Activated CD4-positive, CD25-positive, alpha-beta regulatory T cell treated with anti-CD3 and anti-CD28 coated beads, Interleukin-2, amount 50 U/mL, for 24 hours (primary cell): ENCODE measurements at regions not wholly inside any gene's neighbourhood (a gene's known extent, or its start where the extent isn't known, plus 50 kb on each side); places are given as distances from the start of the nearest gene placed in this dataset.

Source experiments
- ATAC-seq, 2 donors: fragments of 150-1000 bp; cut with Tn5 transposase; one replicate each; pipeline ENCODE4 v1.10.0; 2021; ENCODE audit warnings: mild to moderate bottlenecking in 1 of 2, moderate library complexity in 1 of 2

DNA sequence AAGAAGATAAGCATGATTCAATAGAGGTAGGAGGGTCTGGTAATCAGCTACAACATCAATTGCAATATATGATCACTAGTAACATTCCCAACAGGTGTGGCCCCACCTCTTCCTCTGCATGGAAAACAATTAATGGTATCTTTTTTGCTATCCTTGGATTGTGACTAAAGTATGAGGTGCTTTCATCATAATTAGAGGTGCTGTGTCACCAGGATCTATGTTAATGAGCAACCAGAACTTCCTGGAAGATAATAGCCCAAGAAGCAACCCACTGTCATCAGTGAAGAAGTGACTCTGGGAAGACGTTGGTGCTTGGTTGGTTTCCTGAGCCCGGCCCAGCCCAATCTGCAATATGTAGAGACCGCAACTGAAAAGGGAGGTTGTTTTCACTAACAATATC lies 167.2 kb downstream of the SETD4 start:
- ATAC-seq: no peak

DNA sequence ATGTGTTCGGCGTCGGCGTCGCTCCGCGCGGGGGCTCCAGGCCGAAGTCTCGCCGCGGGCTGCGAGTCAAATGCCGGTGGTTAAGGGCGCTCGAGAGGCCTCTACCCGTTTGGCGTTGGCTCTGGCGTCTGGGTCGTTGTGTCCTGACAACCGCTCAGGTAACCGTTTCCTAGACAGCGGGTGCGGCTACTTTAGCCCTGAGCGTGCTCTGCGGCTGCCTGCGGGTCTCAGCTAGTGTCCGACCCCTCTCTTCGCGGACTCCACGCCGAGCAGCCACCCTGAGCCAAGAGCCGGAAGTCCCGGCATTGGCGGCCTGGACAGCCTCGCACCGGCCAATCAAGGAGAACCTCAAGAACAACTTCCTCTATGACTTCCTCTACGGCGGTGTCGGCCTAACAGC lies 173.4 kb downstream of the SETD4 start:
- no peak for ATAC-seq

DNA sequence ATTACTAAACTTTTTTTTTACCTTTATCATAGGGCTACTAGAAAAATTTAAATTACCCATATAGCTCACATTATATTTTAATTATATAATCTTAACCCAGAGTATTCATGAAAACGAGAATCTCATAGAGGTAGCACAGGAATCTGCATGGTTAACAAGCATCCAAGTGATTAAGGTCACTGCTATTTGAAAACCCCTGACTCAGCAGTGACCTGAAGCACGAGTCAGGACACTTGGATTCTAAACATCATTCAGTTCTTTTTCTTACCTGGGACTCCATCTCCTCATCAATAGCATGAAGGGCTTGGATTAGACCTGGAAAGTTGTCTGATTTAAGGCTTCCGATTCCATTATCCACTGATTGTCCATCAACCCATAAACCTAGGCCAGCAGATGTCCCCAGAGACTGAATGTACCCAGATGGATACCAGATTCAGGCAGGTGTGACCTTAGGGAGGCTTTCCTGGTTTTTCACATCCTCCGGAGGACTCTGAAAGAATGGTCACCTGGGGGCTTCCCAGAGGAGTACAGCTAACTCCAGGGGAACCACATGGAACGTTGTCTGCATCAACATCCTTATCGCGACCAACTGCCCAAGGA lies 174.3 kb downstream of the SETD4 start:
- ATAC-seq: no peak

DNA sequence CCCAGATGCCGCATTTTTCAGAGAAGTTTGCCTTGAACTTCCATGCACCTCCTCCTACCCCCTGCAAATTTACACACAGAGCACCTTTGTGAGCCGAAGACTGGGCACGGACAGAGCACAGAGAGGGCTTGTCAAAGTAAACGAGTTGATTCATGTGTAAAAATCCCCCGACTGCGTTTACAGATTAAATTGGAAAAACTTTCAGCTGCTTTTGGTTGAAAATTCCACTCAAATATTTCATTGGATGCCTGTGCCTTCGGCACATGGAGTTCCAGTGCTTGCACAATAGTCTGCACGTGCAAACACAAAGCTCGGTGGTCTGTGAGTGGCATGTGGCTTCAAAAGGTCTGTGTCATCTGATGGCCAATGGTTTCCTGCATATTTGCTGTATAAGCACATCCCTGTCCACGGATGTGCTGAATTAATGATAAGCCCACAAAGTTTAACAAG lies 177.5 kb downstream of the SETD4 start:
- no peak for ATAC-seq

DNA sequence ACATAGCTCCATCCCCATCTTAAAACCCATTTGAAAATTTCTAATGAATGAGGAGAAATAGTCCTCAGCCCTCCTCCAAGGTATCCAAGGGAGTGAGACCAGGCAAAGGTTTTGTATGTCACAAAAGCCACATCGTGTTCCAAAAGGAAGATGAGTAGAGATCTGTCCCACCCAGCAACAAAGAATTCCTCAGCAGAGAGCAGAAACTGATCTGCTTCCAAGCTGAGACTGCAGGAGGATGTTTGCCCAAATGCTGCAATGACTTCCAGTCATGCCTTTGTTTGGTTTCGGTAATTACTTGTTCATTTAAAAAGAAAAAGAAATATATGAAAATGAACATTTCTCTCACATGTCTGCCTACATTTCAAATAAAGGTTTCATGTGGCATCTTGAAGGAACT lies 186.9 kb downstream of the SETD4 start:
- no peak for ATAC-seq

DNA sequence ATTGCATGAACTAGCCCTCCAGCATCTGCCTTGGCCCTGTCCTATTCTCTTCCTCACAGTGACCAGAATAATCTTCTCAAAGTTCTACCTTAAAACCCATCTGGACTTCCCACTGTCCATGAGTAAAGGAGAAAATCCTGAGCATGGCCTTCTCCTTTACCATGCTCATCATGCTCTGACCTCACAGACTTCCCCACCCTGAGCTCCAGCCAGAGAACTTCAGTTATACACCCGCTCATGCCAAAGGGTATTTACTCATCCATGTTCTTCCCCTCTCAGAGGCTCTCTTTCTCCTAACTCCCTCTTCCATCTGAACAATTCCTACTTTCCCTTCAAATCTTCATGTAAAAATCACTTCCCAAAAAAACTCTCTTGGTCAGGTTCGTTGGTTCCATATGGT lies 188.4 kb downstream of the SETD4 start:
- ATAC-seq: no peak

DNA sequence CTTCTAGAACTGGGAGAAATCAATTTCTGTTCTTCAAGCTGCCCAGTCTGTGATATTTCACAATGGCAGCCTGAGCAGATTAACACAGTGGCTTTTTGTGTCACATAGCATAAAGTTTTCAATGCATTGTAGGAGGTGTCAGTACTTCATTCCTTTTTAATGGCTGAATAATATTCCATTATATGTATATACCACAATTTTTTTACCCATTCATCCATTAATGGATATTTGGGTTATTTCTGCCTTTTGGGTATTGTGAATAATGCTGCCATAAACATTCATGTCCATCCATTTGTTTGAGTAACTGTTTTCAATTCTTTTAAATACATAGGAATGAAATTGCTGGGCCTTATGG lies 191.5 kb downstream of the SETD4 start:
- ATAC-seq: no peak

DNA sequence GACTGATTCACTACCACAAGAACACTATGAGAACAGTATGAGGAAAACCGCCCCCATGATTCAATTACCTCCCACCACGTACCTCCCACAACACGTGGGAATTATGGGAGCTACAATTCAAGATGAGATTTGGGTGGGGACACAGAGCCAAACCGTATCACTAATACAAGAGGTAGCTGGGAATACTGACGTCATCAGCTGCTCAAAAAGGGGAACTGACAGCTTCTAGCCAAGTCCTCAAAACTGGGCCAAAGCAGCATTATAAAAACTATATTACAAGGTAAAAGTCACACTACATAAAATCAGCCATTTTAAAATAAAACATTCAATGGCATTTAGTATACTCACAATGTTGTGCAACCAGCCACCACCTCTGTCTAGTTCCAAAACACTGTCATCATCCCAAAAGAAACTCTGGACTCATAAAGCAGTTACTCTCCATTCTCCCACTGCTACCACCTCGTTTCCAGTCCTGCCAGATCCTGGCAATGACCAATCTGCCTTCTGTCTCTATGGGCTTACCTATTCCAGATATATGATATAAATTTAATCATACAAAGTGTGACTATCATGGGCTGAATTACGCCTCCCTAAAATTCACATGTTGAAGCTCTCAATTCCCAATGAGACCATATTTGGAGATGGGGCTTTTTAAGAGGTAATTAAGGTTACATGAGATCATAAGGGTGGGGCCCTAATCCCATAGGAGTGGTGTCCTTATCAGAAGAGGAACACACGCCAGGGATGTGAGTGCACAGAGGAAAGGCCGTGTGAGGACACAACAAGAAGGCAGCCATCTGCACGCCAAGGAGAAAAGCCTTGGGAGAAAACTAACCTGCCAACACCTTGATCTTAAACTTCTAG lies 192.1 kb downstream of the SETD4 start:
- ATAC-seq: no peak

DNA sequence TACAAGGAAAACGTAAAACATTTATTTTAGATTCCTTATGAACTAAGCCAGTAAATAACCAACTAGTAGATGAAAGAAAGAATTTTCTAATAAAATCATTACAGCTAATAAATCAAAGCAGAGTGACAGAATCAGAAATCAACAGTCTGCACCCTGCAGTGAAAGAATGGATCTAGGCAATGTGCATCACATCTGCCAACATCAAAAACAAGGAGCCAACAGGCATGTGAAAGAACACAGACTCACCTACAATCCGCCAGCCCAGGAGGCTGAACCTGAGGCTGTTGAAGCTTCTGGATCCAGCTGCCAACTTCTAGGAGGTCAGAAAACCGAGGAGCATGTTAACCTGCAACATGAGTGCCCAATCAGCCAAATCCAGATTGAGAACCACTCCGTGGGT lies 196.3 kb downstream of the SETD4 start:
- no peak for ATAC-seq

DNA sequence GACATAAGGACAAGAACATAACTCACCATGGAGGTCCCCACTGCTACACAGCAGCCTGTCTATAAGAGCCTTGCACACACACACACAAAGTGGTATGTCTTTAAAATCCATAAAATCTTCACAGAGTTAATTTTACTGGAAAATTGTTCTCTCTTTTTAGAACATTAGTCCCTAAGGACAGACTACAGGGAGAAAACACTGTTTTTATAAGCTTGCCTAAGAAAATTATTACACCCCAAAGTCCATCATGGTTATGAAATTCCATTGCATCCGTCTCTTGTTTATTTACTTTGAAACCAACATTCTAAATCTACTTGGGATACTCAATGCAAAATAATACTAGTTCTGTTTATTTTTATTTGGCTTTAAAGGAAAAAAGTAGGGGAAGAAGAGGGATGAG lies 197.4 kb downstream of the SETD4 start:
- ATAC-seq: no peak

DNA sequence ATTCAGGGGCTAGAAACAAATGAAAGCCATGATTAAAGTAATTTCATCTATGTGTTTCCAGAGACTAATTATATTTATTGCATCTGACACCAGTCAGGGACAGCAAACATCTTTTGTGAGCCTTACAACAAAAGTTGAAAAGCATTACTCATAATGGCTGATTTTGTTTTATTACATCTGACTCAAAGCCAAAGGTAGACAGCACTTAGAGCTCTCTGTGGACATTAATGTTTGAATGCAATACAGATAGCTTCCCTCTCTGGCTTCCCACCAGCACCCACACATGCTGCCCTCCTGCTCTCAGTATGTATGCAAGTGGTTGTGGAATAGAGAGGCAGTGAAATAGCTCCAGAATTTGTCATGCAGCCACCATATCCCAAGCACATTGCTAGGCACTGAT lies 198.7 kb downstream of the SETD4 start:
- no peak for ATAC-seq

DNA sequence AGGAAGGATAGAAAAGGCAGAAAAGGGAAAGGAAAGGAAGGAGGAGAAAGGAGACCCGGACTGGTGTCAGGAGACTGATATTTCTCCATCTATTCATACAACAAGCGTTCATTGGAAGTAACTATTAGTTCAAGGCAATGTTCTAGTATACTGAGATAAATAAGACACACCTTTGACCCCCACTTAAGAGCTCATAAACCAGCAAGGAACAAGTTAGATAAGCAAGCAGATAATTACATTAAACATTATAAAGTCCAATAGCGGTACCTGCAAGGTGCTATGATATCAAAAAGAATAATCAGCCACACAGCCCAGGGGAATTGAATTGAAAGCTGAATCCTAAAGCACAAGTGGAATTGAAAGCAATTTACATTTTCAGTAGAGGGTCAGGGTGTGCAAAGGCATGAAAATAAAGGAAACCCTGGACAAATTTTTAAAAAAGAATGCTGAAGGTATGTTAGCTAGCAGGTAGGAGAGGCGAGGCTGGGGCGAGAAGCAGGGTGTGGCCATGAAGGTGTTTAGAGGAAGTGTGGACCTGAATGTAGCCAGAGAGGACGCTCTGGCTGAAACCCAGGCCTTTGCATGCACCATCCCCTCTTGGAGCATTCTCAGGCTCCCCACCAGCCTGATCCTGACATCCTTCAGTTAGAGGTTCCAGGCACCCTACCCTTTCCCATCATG lies 200.0 kb downstream of the SETD4 start:
- no peak for ATAC-seq

DNA sequence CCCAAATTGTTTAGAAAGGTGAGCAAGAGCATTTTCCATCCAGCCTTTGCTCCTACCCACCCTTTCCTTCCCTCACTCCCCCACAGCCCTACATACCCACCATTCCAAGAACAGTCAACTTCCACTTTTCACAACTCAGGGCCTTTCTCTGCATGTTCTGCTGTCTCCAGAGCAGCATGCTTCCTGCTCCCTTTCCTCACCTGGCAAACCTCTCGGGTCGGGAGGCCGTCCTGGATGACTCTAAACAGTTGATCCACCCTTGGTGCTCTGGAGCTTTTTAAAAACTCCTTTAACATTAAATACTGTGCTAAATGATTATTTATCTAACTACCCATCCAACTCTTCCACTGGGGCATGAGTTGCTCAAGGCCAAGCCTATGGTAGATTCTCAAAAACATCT lies 200.6 kb downstream of the SETD4 start:
- ATAC-seq: no peak

DNA sequence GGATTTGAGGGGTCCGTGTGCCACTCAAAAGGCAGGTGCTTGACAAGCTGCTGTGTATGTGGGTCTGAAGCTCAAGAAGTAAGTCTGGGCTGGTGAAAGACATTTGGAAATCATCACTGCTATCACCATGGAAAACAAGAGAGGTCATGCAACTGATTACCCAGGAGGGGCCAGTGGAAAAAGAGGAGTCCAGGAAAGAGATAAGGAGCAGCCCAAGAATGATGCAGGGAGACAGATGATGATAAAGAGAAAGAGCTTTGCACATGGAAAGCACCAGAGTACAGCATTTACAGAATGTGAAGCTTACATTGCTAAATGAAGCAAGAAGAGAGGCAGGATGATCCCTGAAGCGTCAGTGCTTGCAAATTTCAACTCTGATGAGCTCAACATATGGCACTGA lies 203.2 kb downstream of the SETD4 start:
- no peak for ATAC-seq

DNA sequence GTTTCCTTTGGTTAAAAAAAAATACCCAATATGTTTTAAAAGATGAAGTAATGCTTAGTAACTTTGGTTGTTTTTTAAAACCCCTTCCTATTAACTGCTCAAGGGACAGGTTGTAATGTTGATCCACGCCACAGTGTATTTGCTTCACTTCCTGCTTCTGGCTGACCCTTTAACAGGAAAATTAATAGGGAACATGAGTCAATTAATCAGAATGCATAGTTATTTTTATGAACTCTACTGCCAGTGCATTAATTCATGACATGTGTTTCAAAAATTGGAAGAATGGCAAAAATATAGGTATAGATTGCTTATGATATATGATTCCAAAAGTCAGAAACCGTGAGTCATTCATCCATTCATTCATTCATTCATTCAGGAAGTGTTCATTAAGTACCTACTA lies 204.8 kb downstream of the SETD4 start:
- no peak for ATAC-seq

DNA sequence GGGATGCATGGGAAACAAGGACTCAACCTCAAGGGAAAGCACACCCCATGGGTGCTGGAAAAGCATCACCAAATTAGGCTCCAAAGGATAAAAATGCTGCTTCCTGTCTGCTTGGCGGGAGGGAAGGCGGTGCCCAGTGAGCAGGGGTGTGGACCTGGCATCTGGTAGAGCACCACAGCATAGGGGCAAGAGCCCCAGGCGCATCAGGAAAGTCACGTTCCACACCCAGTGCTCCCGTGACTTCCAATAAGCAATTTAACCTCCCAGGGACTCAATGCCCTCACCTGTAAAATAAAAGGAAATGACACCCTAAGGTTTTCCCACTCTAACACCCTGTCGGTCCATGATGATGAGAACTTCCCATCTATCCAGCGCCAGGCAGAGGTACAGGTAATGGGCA lies 206.0 kb downstream of the SETD4 start:
- no peak for ATAC-seq

DNA sequence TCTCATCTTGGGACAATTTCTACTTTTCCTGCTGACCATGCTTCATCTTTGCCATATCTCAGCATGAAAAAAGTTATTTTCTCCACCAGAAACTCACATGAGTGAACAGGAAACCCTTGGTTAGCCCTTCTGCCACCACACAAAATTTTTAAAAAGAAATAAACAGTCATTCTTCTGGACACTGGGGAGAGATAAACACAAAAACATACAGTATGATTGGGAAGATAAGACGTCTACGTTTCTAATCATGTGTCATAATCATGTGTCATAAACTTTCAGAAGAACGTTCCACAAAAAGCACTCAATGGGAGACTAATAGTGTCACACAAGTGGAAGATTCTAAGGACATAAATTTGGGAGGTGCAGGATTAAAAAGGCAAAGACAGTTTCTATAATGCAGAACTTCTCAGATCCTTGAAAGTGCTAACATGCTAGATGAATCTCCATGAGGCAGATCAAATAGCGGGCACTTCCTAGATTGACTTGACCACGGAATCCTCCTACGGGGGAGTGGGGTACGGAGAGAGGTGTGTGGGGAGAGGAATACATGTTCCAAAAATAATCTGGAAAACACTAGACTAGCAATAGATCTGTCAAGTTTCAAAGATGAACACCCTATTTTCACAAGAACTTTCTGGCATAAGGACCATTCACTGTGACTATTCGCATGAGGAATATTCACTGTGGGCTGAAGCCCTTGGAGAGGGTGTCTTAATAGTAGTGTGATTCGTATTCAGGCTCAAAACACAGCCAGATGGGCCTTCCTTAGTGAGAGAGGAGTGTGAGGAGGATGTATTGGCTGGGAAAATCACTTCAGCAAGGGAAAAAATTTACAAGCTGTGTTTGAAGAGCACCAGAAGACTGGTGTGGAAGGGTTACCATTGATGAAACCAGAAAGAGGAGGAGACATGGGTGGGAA lies 206.7 kb downstream of the SETD4 start:
- no peak for ATAC-seq

DNA sequence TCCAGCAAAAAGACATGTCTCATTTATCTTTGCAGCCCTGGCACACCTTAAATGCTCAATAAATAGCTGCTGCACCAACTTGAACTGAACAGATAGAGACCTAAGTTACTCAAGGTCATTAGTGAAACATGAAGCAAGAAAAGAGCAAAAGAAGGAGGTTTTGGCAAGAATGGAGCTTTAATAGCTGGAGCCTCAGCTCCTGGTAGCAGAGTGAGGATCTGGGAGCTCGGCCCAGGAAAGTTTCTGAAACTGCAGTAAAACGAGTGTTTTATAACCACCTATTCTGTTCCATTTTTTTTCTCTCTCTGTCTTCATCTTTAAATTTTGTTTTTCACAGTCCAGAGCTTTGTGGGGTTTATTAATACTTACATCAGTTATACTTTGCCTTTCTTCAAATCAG lies 207.5 kb downstream of the SETD4 start:
- ATAC-seq: no peak

DNA sequence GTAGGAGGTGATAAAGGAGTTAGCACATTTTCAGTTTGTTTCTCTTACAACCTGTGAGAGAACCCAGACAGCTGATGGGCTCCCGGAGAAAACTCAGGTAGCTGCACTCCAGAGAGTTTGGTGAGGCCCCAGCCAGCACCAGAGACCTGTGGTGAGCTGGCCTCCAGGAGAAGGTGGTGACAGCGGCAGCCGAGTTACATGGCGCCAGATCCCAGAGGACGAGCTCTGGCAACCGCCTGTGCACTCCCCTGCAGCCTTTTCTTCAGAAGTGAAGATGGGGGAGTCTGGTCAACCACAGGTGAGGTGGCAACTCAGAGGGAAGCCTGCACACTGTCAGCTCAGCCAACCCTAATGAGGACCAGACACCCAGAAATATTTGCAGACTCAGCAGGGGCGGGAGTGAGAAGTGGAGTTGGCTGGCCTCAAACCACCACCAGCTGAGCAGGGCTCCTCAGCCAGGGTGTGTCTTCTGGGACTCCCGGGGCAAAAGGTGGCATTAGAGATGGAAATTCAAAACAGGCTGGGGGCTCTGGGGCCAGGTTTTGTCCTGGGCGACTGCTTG lies 209.7 kb downstream of the SETD4 start:
- ATAC-seq: peak in 1 of 2 donors; percentile 36

DNA sequence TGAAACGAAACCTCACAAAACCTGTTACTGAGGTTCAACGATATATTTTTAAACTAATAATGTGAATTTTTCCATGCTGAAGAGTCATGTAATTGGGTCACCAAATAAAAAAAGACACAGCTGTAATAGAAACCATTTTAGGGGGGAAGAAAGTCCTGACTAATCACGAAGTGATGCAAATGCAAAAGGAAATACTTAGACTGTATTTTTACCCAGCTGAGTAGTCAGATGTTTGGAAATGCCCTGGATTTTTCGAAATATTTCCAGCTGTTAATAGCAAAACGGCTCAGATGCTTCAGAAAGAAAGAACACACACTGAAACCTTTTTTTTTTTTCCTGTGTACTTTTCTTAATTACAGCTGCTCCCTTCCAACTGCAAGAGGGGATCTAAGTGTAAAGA lies 210.3 kb downstream of the SETD4 start:
- no peak for ATAC-seq

DNA sequence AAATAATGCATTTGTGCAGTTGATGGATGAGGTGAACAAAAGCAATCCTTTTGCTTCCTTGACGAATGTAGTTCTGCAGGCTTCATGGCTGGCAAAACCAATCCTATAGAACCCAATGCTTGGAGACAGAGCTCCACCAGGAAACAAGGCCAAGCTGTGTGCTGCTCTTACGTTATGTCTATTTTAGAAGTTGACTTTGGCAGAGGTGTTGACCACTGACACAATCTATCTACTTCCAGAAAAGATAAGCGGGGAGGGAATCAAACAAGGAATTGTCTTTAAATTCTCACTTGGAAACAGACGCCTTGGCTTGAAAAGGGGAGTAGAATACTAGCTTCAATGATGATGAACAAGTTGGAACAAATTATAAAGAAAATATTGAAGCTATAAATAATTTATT lies 211.2 kb downstream of the SETD4 start:
- no peak for ATAC-seq

DNA sequence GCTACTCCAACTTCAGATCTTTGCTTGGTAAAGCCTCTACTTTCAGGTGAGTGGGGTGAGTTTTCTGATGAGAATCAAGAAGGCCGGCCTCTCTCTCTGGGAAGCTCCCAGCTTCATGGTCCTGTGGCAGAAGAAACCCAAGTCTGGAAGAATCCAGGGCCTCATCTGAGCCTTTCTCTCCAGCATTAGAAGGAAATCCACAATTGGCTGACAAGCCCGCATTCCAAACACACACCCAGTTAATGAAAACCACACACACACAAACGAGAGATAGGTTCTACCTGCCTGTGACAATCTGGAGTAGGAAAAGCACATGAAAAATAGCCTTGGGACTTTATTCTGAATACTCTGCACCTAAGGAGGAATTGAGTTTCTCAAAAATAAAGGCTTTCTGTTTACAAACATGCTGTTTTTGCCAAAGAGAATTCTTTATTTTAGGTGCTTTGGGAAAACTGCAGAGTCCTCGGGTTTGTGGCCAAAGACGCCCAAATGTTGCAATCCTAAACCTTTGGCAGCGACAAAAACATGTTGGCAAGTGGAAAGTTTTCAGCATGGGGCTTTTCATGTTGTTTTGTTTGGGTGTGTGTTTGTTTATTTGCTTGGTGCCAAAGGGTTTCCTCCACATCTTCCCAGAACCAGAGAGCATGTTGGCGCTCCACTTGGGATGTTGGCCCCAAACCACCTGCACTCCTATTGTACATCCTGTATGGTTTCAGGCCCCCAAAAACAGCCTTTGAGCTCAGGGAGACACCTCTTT lies 216.2 kb downstream of the SETD4 start:
- no peak for ATAC-seq
